OCI-M2 (cell line): ENCODE measurements at regions not wholly inside any gene's neighbourhood (a gene's known extent, or its start where the extent isn't known, plus 50 kb on each side); places are given as distances from the start of the nearest gene placed in this dataset.
"Not testable (repeated sequence)": the region's sequence is repeated elsewhere in the genome, so short reads cannot be mapped to it uniquely, and the experiment has no call there.

ENCODE experiments used
- DNase-seq: peaks from one replicate; lab custom pipeline; 2025; ENCODE audit not compliant: unreplicated experiment; lab: John Stamatoyannopoulos, UW

GRCh38 chr1:163472651-163473248, 151.0 kb downstream of the NUF2 start:
- no peak for DNase-seq

GRCh38 chr1:163477276-163477830, 155.6 kb downstream of the NUF2 start:
- no peak for DNase-seq

GRCh38 chr1:163498391-163499330, 176.9 kb downstream of the NUF2 start:
- not testable (repeated sequence) for DNase-seq

- no peak for DNase-seq
These were observed 182.7 kb downstream of the NUF2 start for GRCh38 chr1:163504331-163504978.

GRCh38 chr1:163509114-163509513, 187.4 kb downstream of the NUF2 start:
- no peak for DNase-seq

GRCh38 chr1:163512349-163512989, 190.7 kb downstream of the NUF2 start:
- DNase-seq = no peak

GRCh38 chr1:163523375-163524029, 201.7 kb downstream of the NUF2 start:
- no peak for DNase-seq

- DNase-seq = no peak
These were observed 207.1 kb downstream of the NUF2 start for GRCh38 chr1:163528710-163529348.

- DNase-seq = no peak
These were observed 209.6 kb downstream of the NUF2 start for GRCh38 chr1:163531345-163531744.

- DNase-seq = no peak
These were observed 213.6 kb downstream of the NUF2 start for GRCh38 chr1:163535401-163535800.

GRCh38 chr1:163535807-163536206, 214.1 kb downstream of the NUF2 start:
- no peak for DNase-seq

- no peak for DNase-seq
These were observed 216.1 kb downstream of the NUF2 start for GRCh38 chr1:163537809-163538208.

GRCh38 chr1:163538667-163539066, 216.9 kb downstream of the NUF2 start:
- DNase-seq = no peak

- no peak for DNase-seq
These were observed 219.0 kb downstream of the NUF2 start for GRCh38 chr1:163540727-163541126.

GRCh38 chr1:163544441-163544840, 222.7 kb downstream of the NUF2 start:
- DNase-seq = no peak

GRCh38 chr1:163558162-163558561, 236.4 kb downstream of the NUF2 start:
- DNase-seq = no peak

GRCh38 chr1:163561580-163562295, 240.0 kb downstream of the NUF2 start:
- no peak for DNase-seq

- DNase-seq = no peak
These were observed 240.6 kb downstream of the NUF2 start for GRCh38 chr1:163562355-163562754.

GRCh38 chr1:163565166-163565565, 243.4 kb downstream of the NUF2 start:
- DNase-seq = no peak
